IPS-15b (cell line): ENCODE measurements at regions not wholly inside any gene's neighbourhood (a gene's known extent, or its start where the extent isn't known, plus 50 kb on each side); places are given as distances from the start of the nearest gene placed in this dataset.

ENCODE experiments used
- H3K27me3 ChIP-seq: one replicate; pipeline ENCODE4 v1.6.1; 2013; ENCODE audit warnings: low read length; ENCODE audit not compliant: control insufficient read depth, insufficient read depth
- H3K36me3 ChIP-seq: one replicate; pipeline ENCODE4 v1.6.1; 2013; ENCODE audit warnings: low read length; ENCODE audit not compliant: control insufficient read depth, insufficient read depth
- H3K4me1 ChIP-seq: one replicate; pipeline ENCODE4 v1.6.1; 2013; ENCODE audit warnings: mild to moderate bottlenecking, low read length; ENCODE audit not compliant: control insufficient read depth, insufficient read depth
- H3K4me3 ChIP-seq: one replicate; pipeline ENCODE4 v1.5.1; 2013; ENCODE audit warnings: low read depth, low read length
- H3K9ac ChIP-seq: one replicate; pipeline ENCODE4 v1.6.1; 2013; ENCODE audit warnings: low read depth, mild to moderate bottlenecking, low read length
- H3K9me3 ChIP-seq: one replicate; pipeline ENCODE4 v1.6.1; 2013; ENCODE audit warnings: mild to moderate bottlenecking, low read length; ENCODE audit not compliant: control insufficient read depth, insufficient read depth

- no peak overlapping the region for H3K9ac ChIP-seq
- H3K27me3 ChIP-seq, result no peaks in the 10 kb centered on the region
- H3K36me3 ChIP-seq, result no peaks in the 10 kb centered on the region
- no peak overlapping the region for H3K4me3 ChIP-seq
- H3K9me3 ChIP-seq, result no peaks in the 10 kb centered on the region
- no peaks in the 10 kb centered on the region for H3K4me1 ChIP-seq
Measured at GRCh38 chr2:196239622-196240587, 68.5 kb upstream of the STK17B start.

- Histone ChIP-seq H3K4me3 (no peak overlapping the region), H3K4me1 (no peaks in the 10 kb centered on the region), H3K27me3 (no peaks in the 10 kb centered on the region), H3K36me3 (no peaks in the 10 kb centered on the region), H3K9ac (no peak overlapping the region), H3K9me3 (no peaks in the 10 kb centered on the region)
Measured at GRCh38 chr2:196241175-196241574, 69.8 kb upstream of the STK17B start.

GRCh38 chr2:196242131-196242620, 70.8 kb upstream of the STK17B start:
- no peaks in the 10 kb centered on the region for H3K9me3 ChIP-seq
- H3K27me3 ChIP-seq, result no peaks in the 10 kb centered on the region
- H3K4me3 ChIP-seq, result no peak overlapping the region
- H3K36me3 ChIP-seq, result no peaks in the 10 kb centered on the region
- no peaks in the 10 kb centered on the region for H3K4me1 ChIP-seq
- H3K9ac ChIP-seq, result no peak overlapping the region

GRCh38 chr2:196244516-196244915, 73.1 kb upstream of the STK17B start:
- Histone ChIP-seq H3K36me3 (no peaks in the 10 kb centered on the region), H3K27me3 (no peaks in the 10 kb centered on the region), H3K4me1 (no peaks in the 10 kb centered on the region), H3K4me3 (no peak overlapping the region), H3K9ac (no peak overlapping the region), H3K9me3 (no peaks in the 10 kb centered on the region)

- Histone ChIP-seq H3K4me1 (no peaks in the 10 kb centered on the region), H3K36me3 (no peaks in the 10 kb centered on the region), H3K4me3 (no peak overlapping the region)
Measured at GRCh38 chr2:196244966-196245365, 73.6 kb upstream of the STK17B start.

GRCh38 chr2:196245378-196246140, 74.2 kb upstream of the STK17B start:
- Histone ChIP-seq H3K36me3 (no peaks in the 10 kb centered on the region), H3K9ac (no peak overlapping the region), H3K4me3 (no peak overlapping the region), H3K9me3 (no peaks in the 10 kb centered on the region), H3K27me3 (no peaks in the 10 kb centered on the region), H3K4me1 (no peaks in the 10 kb centered on the region)

More at GRCh38 chr2:196244966-196245365, 73.6 kb upstream of the STK17B start:
- Histone ChIP-seq H3K9me3 (no peaks in the 10 kb centered on the region), H3K27me3 (no peaks in the 10 kb centered on the region), H3K9ac (no peak overlapping the region)

- Histone ChIP-seq H3K36me3 (no peaks in the 10 kb centered on the region), H3K9ac (no peak overlapping the region), H3K4me1 (no peaks in the 10 kb centered on the region), H3K9me3 (no peaks in the 10 kb centered on the region), H3K27me3 (no peaks in the 10 kb centered on the region), H3K4me3 (no peak overlapping the region)
Measured at GRCh38 chr2:196247114-196247975, 76.0 kb upstream of the STK17B start.

- Histone ChIP-seq H3K36me3 (no peaks in the 10 kb centered on the region), H3K27me3 (no peaks in the 10 kb centered on the region), H3K9ac (no peak overlapping the region), H3K4me3 (no peak overlapping the region), H3K9me3 (no peaks in the 10 kb centered on the region), H3K4me1 (no peaks in the 10 kb centered on the region)
Measured at GRCh38 chr2:196247976-196248280, 76.5 kb upstream of the STK17B start.

GRCh38 chr2:196248467-196249094, 77.2 kb upstream of the STK17B start:
- Histone ChIP-seq H3K4me3 (no peak overlapping the region), H3K9me3 (no peaks in the 10 kb centered on the region), H3K4me1 (no peaks in the 10 kb centered on the region), H3K9ac (no peak overlapping the region), H3K27me3 (no peaks in the 10 kb centered on the region), H3K36me3 (no peaks in the 10 kb centered on the region)

GRCh38 chr2:196249171-196249570, 77.8 kb upstream of the STK17B start:
- no peaks in the 10 kb centered on the region for H3K27me3 ChIP-seq
- no peak overlapping the region for H3K9ac ChIP-seq
- H3K9me3 ChIP-seq, result no peaks in the 10 kb centered on the region
- H3K4me1 ChIP-seq, result no peaks in the 10 kb centered on the region
- no peaks in the 10 kb centered on the region for H3K36me3 ChIP-seq
- no peak overlapping the region for H3K4me3 ChIP-seq

- no peak overlapping the region for H3K4me3 ChIP-seq
- no peak overlapping the region for H3K9ac ChIP-seq
- H3K36me3 ChIP-seq, result no peaks in the 10 kb centered on the region
- no peaks in the 10 kb centered on the region for H3K4me1 ChIP-seq
- no peaks in the 10 kb centered on the region for H3K9me3 ChIP-seq
- no peaks in the 10 kb centered on the region for H3K27me3 ChIP-seq
Measured at GRCh38 chr2:196249860-196250259, 78.5 kb upstream of the STK17B start.
